CD14-positive monocyte (primary cell): ENCODE measurements at regions not wholly inside any gene's neighbourhood (a gene's known extent, or its start where the extent isn't known, plus 50 kb on each side); places are given as distances from the start of the nearest gene placed in this dataset.

Source experiments
- DNase-seq, 3 donors: peaks; one replicate each; pipeline ENCODE4 v3.0.0-alpha.2; 2011 to 2022
- H2AFZ ChIP-seq: 2 replicates; pipeline ENCODE4 v1.6.0; 2012; ENCODE audit warnings: mild to moderate bottlenecking, low read depth, low read length, inconsistent platforms; ENCODE audit not compliant: insufficient read depth, poor library complexity, severe bottlenecking
- H3K27ac ChIP-seq, 2 donors: 1 replicate in 1 of 2; 2 replicates in 1 of 2; pipeline ENCODE4 v1.5.1; 2012 to 2013; ENCODE audit warnings: low read length in 2 of 2, control low read depth in 1 of 2, inconsistent platforms in 1 of 2, low read depth in 1 of 2, mild to moderate bottlenecking in 1 of 2
- H3K27me3 ChIP-seq, 2 donors: one replicate each; pipeline versions ENCODE4 v1.6.0 to v1.6.1; 2011 to 2013; ENCODE audit warnings: low read length in 2 of 2; ENCODE audit not compliant: control insufficient read depth in 2 of 2, insufficient read depth in 2 of 2
- H3K36me3 ChIP-seq, 2 donors: replicated peaks in 1 of 2; 1 replicate in 1 of 2; 2 replicates in 1 of 2; pipeline versions ENCODE4 v1.5.1 to v1.6.1; 2012 to 2013; ENCODE audit warnings: low read length in 2 of 2, control low read depth in 1 of 2, inconsistent platforms in 1 of 2, mild to moderate bottlenecking in 1 of 2; ENCODE audit not compliant: insufficient read depth in 2 of 2, control insufficient read depth in 1 of 2
- H3K4me1 ChIP-seq, 2 donors: 1 replicate in 1 of 2; 2 replicates in 1 of 2; pipeline versions ENCODE4 v1.5.1 to v1.6.1; 2012 to 2013; ENCODE audit warnings: low read length in 2 of 2, control low read depth in 1 of 2, inconsistent platforms in 1 of 2, mild to moderate bottlenecking in 1 of 2, moderate library complexity in 1 of 2; ENCODE audit not compliant: insufficient read depth in 2 of 2, control insufficient read depth in 1 of 2
- H3K4me2 ChIP-seq: replicated peaks from 2 replicates; pipeline ENCODE3; 2012; ENCODE audit warnings: low read length, moderate library complexity, mild to moderate bottlenecking; ENCODE audit not compliant: poor library complexity, severe bottlenecking; ENCODE audit errors: extremely low read depth
- H3K4me3 ChIP-seq, 3 experiments: fragments of 200-600 bp in 1 of 3; sonication (generic) in 1 of 3; replicated peaks in 1 of 3; 1 replicate in 2 of 3; 2 replicates in 1 of 3; pipeline ENCODE4 v1.5.1; 2011 to 2013; ENCODE audit warnings: low read length in 3 of 3, mild to moderate bottlenecking in 3 of 3, control low read depth in 2 of 3, low read depth in 2 of 3, inconsistent platforms in 1 of 3, moderate library complexity in 1 of 3
- H3K79me2 ChIP-seq: 2 replicates; pipeline ENCODE4 v1.6.0; 2012; ENCODE audit warnings: mild to moderate bottlenecking, control low read depth, inconsistent platforms, low read length, moderate library complexity; ENCODE audit not compliant: insufficient read depth
- H3K9ac ChIP-seq: 2 replicates; pipeline ENCODE4 v1.6.0; 2017; ENCODE audit warnings: low read length, mild to moderate bottlenecking; ENCODE audit not compliant: insufficient read depth, poor library complexity, severe bottlenecking
- H3K9me3 ChIP-seq, 2 donors: replicated peaks in 1 of 2; 1 replicate in 1 of 2; 2 replicates in 1 of 2; pipeline versions ENCODE4 v1.5.1 to v1.6.1; 2012 to 2013; ENCODE audit warnings: low read length in 2 of 2, control low read depth in 1 of 2; ENCODE audit not compliant: control insufficient read depth in 1 of 2, insufficient read depth in 1 of 2
- H4K20me1 ChIP-seq: 2 replicates; pipeline ENCODE4 v1.6.0; 2012; ENCODE audit warnings: mild to moderate bottlenecking, low read length, control low read depth, moderate library complexity; ENCODE audit not compliant: insufficient read depth
- H3K27ac Mint-ChIP-seq, 7 donors: one replicate each; pipeline ENCODE4 v1.8.0; 2020; ENCODE audit warnings: mild to moderate bottlenecking in 7 of 7, mixed read lengths in 7 of 7, moderate library complexity in 6 of 7, inconsistent platforms in 2 of 7
- H3K27me3 Mint-ChIP-seq, 3 donors: one replicate each; pipeline ENCODE4 v1.8.0; 2021 to 2022; ENCODE audit warnings: low read depth in 3 of 3, mild to moderate bottlenecking in 3 of 3, mixed read lengths in 3 of 3, moderate library complexity in 3 of 3, inconsistent platforms in 1 of 3
- H3K36me3 Mint-ChIP-seq, 2 donors: one replicate each; pipeline ENCODE4 v1.8.0; 2020; ENCODE audit warnings: mixed read lengths in 2 of 2, inconsistent platforms in 1 of 2, mild to moderate bottlenecking in 1 of 2
- H3K4me1 Mint-ChIP-seq: one replicate; pipeline ENCODE4 v1.8.0; 2020; ENCODE audit warnings: mild to moderate bottlenecking, mixed read lengths
- H3K4me3 Mint-ChIP-seq, 2 donors: one replicate each; pipeline ENCODE4 v1.8.0; 2020; ENCODE audit warnings: mild to moderate bottlenecking in 2 of 2, mixed read lengths in 2 of 2, moderate library complexity in 1 of 2
- H3K9me3 Mint-ChIP-seq, 7 donors: one replicate each; pipeline ENCODE4 v1.8.0; 2020 to 2022; ENCODE audit warnings: mixed read lengths in 7 of 7, mild to moderate bottlenecking in 6 of 7, moderate library complexity in 6 of 7, inconsistent platforms in 2 of 7
- WGBS: methylation state at CpG from one replicate; pipeline ENCODE4 v1.1.5; 2013; ENCODE audit warnings: missing lambda C conversion rate; ENCODE audit not compliant: insufficient coverage; 5-methylcytosine and 5-hydroxymethylcytosine counted together
- intact Hi-C, 2 donors: fragments of 100-400 bp; cut with micrococcal nuclease; formaldehyde crosslinking; loops; one replicate each; pipeline versions ENCODE4 v1.15.0 to v1.15.1; 2023
- TF ChIP-seq, protein P1 (sequence below): fragments of 200-600 bp; IDR thresholded peaks from one replicate; pipeline ENCODE4 v1.8.0; 2022; ENCODE audit warnings: antibody characterized with exemption, mild to moderate bottlenecking

- H3K4me1 ChIP-seq, result peaks cover 14 to 15% of the 10 kb centered on the region in 2 donors
- DNase-seq, result no peak
- intact Hi-C loops, result no loop called here
Measured at GRCh38 chr10:2985729-2986232, 81.6 kb upstream of the PFKP start.

DNA sequence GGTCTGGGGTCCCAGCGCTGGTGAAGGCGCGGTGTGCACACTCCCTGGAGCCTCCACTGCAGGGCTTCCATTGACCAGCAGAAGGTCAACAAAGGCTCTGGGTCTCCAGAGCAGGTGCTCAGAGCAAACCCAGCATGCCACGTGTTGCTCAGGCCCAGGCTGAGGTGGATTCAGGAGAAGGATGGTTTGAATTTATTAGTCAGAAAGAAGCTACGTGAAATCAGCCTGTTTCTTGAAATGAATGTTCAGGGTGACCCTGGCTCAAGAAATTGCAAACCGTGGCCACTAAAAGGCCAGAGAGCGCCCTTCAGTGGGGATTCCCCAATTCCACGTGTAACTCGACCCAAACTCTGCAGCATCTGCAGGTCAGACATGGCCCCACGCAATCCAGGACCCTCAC lies 82.7 kb upstream of the PFKP start:
- Mint-ChIP-seq H3K4me3 (peak overlapping the region in 1 of 2 donors; percentile 21), H3K36me3 (no peaks in the 10 kb centered on the region), H3K9me3 (peaks cover 9 to 18% (median 14%) of the 10 kb centered on the region in 7 donors), H3K27me3 (peaks cover 1 to 8% (median 7%) of the 10 kb centered on the region in 3 donors), H3K27ac (no peak overlapping the region), H3K4me1 (peaks cover 23% of the 10 kb centered on the region)
- H3K4me3 ChIP-seq, result no peak overlapping the region
- TF ChIP-seq, protein P1, sequence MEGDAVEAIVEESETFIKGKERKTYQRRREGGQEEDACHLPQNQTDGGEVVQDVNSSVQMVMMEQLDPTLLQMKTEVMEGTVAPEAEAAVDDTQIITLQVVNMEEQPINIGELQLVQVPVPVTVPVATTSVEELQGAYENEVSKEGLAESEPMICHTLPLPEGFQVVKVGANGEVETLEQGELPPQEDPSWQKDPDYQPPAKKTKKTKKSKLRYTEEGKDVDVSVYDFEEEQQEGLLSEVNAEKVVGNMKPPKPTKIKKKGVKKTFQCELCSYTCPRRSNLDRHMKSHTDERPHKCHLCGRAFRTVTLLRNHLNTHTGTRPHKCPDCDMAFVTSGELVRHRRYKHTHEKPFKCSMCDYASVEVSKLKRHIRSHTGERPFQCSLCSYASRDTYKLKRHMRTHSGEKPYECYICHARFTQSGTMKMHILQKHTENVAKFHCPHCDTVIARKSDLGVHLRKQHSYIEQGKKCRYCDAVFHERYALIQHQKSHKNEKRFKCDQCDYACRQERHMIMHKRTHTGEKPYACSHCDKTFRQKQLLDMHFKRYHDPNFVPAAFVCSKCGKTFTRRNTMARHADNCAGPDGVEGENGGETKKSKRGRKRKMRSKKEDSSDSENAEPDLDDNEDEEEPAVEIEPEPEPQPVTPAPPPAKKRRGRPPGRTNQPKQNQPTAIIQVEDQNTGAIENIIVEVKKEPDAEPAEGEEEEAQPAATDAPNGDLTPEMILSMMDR, result no peak
- peaks cover 7 to 10% of the 10 kb centered on the region in 2 donors for H3K9me3 ChIP-seq
- intact Hi-C loops, result no loop called here
- 94% methylated on average over 10 of the region's 10 CpGs for WGBS
- H3K36me3 ChIP-seq, result no peaks in the 10 kb centered on the region
- no peak overlapping the region for H3K9ac ChIP-seq
- H3K27ac ChIP-seq, result no peak overlapping the region
- H3K79me2 ChIP-seq, result no peaks in the 10 kb centered on the region
- peaks cover 17 to 22% of the 10 kb centered on the region in 2 donors for H3K4me1 ChIP-seq
- no peaks in the 10 kb centered on the region for H4K20me1 ChIP-seq
- no peak for DNase-seq
- H3K27me3 ChIP-seq, result no peaks in the 10 kb centered on the region
- no peak overlapping the region for H3K4me2 ChIP-seq
- no peak overlapping the region for H2AFZ ChIP-seq

More at GRCh38 chr10:2985729-2986232, 81.6 kb upstream of the PFKP start:
- Histone ChIP-seq H2AFZ (no peak overlapping the region), H3K27ac (no peak overlapping the region), H3K27me3 (no peaks in the 10 kb centered on the region), H3K79me2 (no peaks in the 10 kb centered on the region), H4K20me1 (no peaks in the 10 kb centered on the region), H3K9ac (no peak overlapping the region), H3K9me3 (peaks cover 8 to 11% of the 10 kb centered on the region in 2 donors), H3K36me3 (no peaks in the 10 kb centered on the region), H3K4me2 (peak overlapping the region; percentile 68), H3K4me3 (peak overlapping the region in 1 of 3 experiments; percentile 56)
- Mint-ChIP-seq H3K9me3 (peaks cover 9 to 21% (median 16%) of the 10 kb centered on the region in 7 donors), H3K4me3 (peak overlapping the region in 1 of 2 donors; percentile 37), H3K36me3 (no peaks in the 10 kb centered on the region), H3K4me1 (peaks cover 18% of the 10 kb centered on the region), H3K27me3 (peaks cover 1 to 8% (median 7%) of the 10 kb centered on the region in 3 donors), H3K27ac (peak overlapping the region in 1 of 7 donors; percentile 47)
- 41% methylated on average over 10 of the region's 11 CpGs for WGBS
- TF ChIP-seq, protein P1, result no peak
